ENCODE measurements at regions not wholly inside any gene's neighbourhood (a gene's known extent, or its start where the extent isn't known, plus 50 kb on each side); places are given as distances from the start of the nearest gene placed in this dataset.

- no peak for TF ChIP-seq PBX3 (CRISPR knock-in tag; IDR thresholded peaks at IDR 0.05; ENCODE audit: borderline replicate concordance)
- no peak for TF ChIP-seq STAT6 (CRISPR knock-in tag; IDR thresholded peaks at IDR 0.05; ENCODE audit: borderline replicate concordance)
- TF ChIP-seq FOXK1 (CRISPR knock-in tag; IDR thresholded peaks at IDR 0.05; ENCODE audit: borderline replicate concordance, low read depth), result no peak
- TF ChIP-seq SP1 (IDR thresholded peaks at IDR 0.05), result no peak
- no peak for TF ChIP-seq SP1 (CRISPR knock-in tag; IDR thresholded peaks at IDR 0.05)
- no peak for TF ChIP-seq NRL (CRISPR knock-in tag; IDR thresholded peaks at IDR 0.05; ENCODE audit: borderline replicate concordance)
Observed at GRCh38 chr7:88358881-88359280, 52.2 kb upstream of the STEAP4 start.
